CD4-positive, CD25-positive, alpha-beta regulatory T cell (primary cell): ENCODE measurements at regions not wholly inside any gene's neighbourhood (a gene's known extent, or its start where the extent isn't known, plus 50 kb on each side); places are given as distances from the start of the nearest gene placed in this dataset.

ENCODE experiments used
- ATAC-seq, 2 donors: fragments of 150-1000 bp; cut with Tn5 transposase; one replicate each; pipeline ENCODE4 v1.10.0; 2021; ENCODE audit warnings: low read depth in 2 of 2, moderate number of reproducible peaks in 2 of 2, moderate library complexity in 1 of 2
- DNase-seq, 3 donors: peaks; one replicate each; pipeline versions ENCODE4 v3.0.0 to v3.0.0-alpha.2; 2012 to 2022; ENCODE audit warnings: mixed read lengths in 1 of 3
- H3K27ac ChIP-seq: one replicate; pipeline ENCODE4 v1.7.0; 2013; ENCODE audit warnings: mild to moderate bottlenecking, low read length; ENCODE audit not compliant: insufficient read depth, poor library complexity, severe bottlenecking
- H3K27me3 ChIP-seq: one replicate; pipeline ENCODE4 v1.7.0; 2013; ENCODE audit warnings: low read length; ENCODE audit not compliant: control insufficient read depth, insufficient read depth
- H3K36me3 ChIP-seq: one replicate; pipeline ENCODE4 v1.7.0; 2013; ENCODE audit warnings: mild to moderate bottlenecking, low read length, moderate library complexity; ENCODE audit not compliant: control insufficient read depth, insufficient read depth
- H3K4me1 ChIP-seq: 2 replicates; pipeline ENCODE4 v1.7.0; 2013; ENCODE audit warnings: mild to moderate bottlenecking, low read length; ENCODE audit not compliant: insufficient read depth, control insufficient read depth, poor library complexity, severe bottlenecking
- H3K4me3 ChIP-seq: one replicate; pipeline ENCODE4 v1.7.0; 2013; ENCODE audit warnings: low read depth, mild to moderate bottlenecking, low read length, moderate library complexity
- H3K9me3 ChIP-seq, 2 experiments: 1 replicate in 1 of 2; 2 replicates in 1 of 2; pipeline ENCODE4 v1.7.0; 2013; ENCODE audit warnings: low read length in 2 of 2, mild to moderate bottlenecking in 1 of 2, moderate library complexity in 1 of 2; ENCODE audit not compliant: control insufficient read depth in 2 of 2
- H3K27ac Mint-ChIP-seq, 3 donors: one replicate each; pipeline ENCODE4 v1.8.0; 2020 to 2022; ENCODE audit warnings: mild to moderate bottlenecking in 3 of 3, mixed read lengths in 3 of 3, moderate library complexity in 2 of 3
- H3K27me3 Mint-ChIP-seq: one replicate; pipeline ENCODE4 v1.8.0; 2022; ENCODE audit warnings: mild to moderate bottlenecking, mixed read lengths
- H3K36me3 Mint-ChIP-seq: one replicate; pipeline ENCODE4 v1.8.0; 2020; ENCODE audit warnings: mixed read lengths
- H3K4me1 Mint-ChIP-seq, 4 donors: one replicate each; pipeline ENCODE4 v1.8.0; 2020 to 2022; ENCODE audit warnings: mixed read lengths in 4 of 4, mild to moderate bottlenecking in 1 of 4
- H3K4me3 Mint-ChIP-seq, 4 donors: one replicate each; pipeline ENCODE4 v1.8.0; 2020 to 2022; ENCODE audit warnings: mild to moderate bottlenecking in 4 of 4, mixed read lengths in 4 of 4, moderate library complexity in 3 of 4
- H3K9me3 Mint-ChIP-seq, 7 donors: one replicate each; pipeline ENCODE4 v1.8.0; 2020 to 2022; ENCODE audit warnings: mixed read lengths in 7 of 7, mild to moderate bottlenecking in 3 of 7, moderate library complexity in 2 of 7

DNA sequence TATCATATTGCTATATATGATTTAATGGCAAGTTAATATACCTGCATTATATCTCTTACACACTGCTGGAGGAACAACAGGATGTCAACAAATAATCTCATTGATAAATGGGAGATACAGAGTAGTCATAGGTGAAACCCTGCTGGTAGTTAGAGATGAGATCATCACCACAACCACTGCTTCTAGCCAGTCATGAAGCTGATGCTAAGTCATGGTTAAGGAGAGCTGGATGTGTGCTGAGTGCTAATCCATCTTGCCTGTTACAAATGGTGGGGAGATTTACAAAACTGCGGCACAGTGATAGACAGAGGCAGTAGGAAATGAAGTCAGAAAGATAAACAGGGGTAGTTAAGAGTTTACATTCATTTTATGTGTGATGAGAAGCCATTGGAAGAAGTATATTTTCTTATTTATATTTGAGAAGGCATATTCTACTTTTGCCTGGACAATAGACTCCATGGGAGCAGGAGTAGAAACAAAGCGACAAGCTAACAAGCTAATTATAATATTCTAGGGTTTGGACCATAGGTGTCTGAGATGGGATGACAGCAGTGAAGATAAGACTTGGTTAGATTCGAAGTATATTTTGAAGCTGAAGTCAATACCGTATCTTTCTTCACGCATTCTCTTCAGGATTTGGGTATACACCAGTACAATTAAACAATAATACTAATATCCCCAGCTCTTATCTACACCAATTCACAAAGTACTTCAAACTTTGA is 78.0 kb upstream of the TRPC4 start:
- Mint-ChIP-seq H3K36me3 (no peaks in the 10 kb centered on the region), H3K9me3 (peaks cover 0 to 18% (median 3%) of the 10 kb centered on the region in 7 donors), H3K4me3 (no peak overlapping the region), H3K27ac (no peak overlapping the region), H3K27me3 (no peaks in the 10 kb centered on the region), H3K4me1 (no peaks in the 10 kb centered on the region)
- H3K4me3 ChIP-seq: no peak overlapping the region
- no peaks in the 10 kb centered on the region for H3K27me3 ChIP-seq
- no peak overlapping the region for H3K27ac ChIP-seq
- DNase-seq (no peak), ATAC-seq (no peak)
- H3K9me3 ChIP-seq: no peaks in the 10 kb centered on the region
- no peaks in the 10 kb centered on the region for H3K4me1 ChIP-seq
- no peaks in the 10 kb centered on the region for H3K36me3 ChIP-seq

DNA sequence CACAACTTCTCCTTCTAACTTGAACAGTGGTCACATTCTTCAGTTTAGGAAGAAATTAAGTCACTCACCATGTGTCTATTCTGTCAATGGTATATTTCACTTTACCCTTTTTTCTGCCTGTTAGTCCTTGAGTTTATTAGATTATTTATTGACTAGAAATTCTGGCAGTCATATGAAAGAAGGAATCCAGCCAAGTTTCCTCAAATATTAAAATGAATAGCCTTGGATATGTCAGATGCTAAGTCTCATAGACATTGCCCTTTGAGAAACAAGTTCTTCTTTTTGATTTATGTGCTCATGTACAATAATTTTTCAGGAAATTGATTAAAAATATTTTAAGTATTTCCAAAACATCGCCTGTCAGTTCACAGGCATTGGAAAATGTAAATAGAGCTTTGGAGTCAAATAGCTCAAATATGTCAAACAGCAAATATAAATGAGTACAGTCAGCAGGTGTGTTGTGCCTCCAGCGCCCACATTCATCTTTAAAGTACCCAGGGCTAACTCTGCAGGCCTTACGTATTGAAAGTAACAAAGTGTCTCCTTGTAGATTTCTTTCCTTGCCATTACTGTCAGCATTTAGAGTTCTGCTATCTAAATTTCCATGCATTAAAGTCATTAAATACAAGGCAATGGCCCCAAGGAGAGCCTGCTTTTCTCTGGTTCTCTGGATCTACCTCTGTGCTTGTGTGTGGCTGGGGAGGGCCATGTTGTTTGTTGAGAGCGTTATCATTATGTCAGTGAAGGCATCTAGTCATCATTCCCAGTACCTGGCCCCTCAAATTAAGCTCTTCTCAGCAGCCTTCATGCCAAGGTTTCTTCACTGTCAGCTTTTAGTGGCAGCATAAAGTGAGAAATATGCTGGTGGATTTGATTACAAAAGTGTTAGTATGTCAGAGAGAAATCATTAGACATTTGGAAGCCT is 76.3 kb upstream of the TRPC4 start:
- no peaks in the 10 kb centered on the region for H3K4me1 Mint-ChIP-seq
- no peaks in the 10 kb centered on the region for H3K36me3 ChIP-seq
- no peak overlapping the region for H3K4me3 ChIP-seq
- ATAC-seq (no peak), DNase-seq (no peak)
- H3K4me3 Mint-ChIP-seq: no peak overlapping the region
- no peaks in the 10 kb centered on the region for H3K27me3 Mint-ChIP-seq
- no peaks in the 10 kb centered on the region for H3K36me3 Mint-ChIP-seq
- H3K27ac Mint-ChIP-seq: no peak overlapping the region
- peaks cover 2 to 12% (median 5%) of the 10 kb centered on the region in 7 donors for H3K9me3 Mint-ChIP-seq
- no peaks in the 10 kb centered on the region for H3K27me3 ChIP-seq
- H3K4me1 ChIP-seq: no peaks in the 10 kb centered on the region
- H3K27ac ChIP-seq: no peak overlapping the region
- no peaks in the 10 kb centered on the region for H3K9me3 ChIP-seq

DNA sequence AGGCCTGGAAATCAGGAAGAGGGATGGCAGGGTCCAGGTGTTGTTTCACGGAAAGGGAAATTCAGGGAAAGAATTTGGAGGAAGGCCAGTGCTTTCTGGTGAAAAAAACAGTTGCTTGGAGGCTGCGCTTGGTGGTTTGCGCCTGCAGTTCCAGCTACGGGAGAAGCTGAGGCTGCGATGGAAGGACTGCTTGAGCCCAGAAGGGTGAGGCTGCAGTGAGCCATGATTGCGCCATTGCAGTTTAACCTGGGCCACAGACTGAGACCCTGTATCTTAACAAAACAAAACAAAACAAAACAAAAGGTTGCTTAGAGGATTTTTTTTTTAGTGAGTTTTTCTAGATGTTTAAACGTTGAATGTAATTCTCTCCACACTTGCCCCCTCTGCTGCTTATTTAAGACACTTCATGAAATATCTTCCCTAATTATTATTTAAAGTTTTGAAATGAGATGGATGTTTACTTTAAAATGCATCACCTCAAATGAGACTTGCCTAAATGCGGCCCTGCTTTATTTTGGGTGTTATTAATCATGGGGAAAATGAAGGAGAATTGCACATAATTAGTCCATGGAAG is 75.4 kb upstream of the TRPC4 start:
- ATAC-seq: no peak
- no peak overlapping the region for H3K4me3 ChIP-seq
- Mint-ChIP-seq H3K4me3 (no peak overlapping the region), H3K27ac (no peak overlapping the region), H3K9me3 (peaks cover 2 to 10% (median 5%) of the 10 kb centered on the region in 7 donors), H3K4me1 (no peaks in the 10 kb centered on the region), H3K36me3 (no peaks in the 10 kb centered on the region), H3K27me3 (no peaks in the 10 kb centered on the region)
- H3K36me3 ChIP-seq: no peaks in the 10 kb centered on the region
- no peak for DNase-seq
- no peak overlapping the region for H3K27ac ChIP-seq
- no peaks in the 10 kb centered on the region for H3K4me1 ChIP-seq
- no peaks in the 10 kb centered on the region for H3K27me3 ChIP-seq
- no peaks in the 10 kb centered on the region for H3K9me3 ChIP-seq

DNA sequence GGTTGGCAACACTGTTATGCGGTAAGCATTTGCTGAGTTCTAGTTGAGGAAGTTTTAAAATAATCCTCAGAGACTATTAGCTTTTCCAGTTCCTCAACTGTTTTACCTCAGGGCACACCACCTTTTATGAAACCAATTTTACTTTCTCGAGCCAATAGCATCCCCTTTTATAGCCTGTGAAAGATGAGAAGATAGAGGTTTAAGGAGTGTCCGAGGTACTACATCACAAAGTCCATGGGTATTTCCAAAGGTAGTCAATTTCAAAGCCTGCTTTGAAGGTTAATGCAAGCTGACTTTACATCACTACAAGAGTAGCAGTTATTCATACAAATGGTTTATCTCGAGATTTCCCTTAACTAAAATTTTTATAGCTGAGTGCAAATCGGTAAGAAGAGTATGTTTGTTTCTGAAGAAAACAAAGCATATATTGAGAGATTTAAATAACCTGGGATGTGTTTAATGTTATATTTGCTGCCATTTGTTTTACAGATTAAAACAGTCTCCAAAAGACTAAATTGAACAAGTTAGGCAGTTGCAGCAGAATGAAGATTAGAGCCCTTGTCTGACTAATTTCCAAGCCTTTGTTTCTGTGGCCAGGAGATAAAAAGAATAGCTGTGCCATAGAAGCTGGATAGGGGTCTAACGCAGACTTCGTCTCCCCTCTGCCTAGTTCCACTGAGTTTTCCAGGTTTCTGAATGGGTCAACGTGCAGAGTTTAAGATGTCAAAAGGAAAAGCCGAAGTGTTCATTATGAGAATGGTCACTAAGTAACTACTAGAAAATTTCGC is 74.7 kb upstream of the TRPC4 start:
- Mint-ChIP-seq H3K4me1 (no peaks in the 10 kb centered on the region), H3K36me3 (no peaks in the 10 kb centered on the region), H3K27ac (no peak overlapping the region), H3K4me3 (no peak overlapping the region), H3K9me3 (peaks cover 2 to 10% (median 6%) of the 10 kb centered on the region in 7 donors), H3K27me3 (no peaks in the 10 kb centered on the region)
- Histone ChIP-seq H3K4me1 (no peaks in the 10 kb centered on the region), H3K27me3 (no peaks in the 10 kb centered on the region), H3K9me3 (no peaks in the 10 kb centered on the region), H3K4me3 (no peak overlapping the region), H3K36me3 (no peaks in the 10 kb centered on the region), H3K27ac (no peak overlapping the region)
- DNase-seq (no peak), ATAC-seq (no peak)

DNA sequence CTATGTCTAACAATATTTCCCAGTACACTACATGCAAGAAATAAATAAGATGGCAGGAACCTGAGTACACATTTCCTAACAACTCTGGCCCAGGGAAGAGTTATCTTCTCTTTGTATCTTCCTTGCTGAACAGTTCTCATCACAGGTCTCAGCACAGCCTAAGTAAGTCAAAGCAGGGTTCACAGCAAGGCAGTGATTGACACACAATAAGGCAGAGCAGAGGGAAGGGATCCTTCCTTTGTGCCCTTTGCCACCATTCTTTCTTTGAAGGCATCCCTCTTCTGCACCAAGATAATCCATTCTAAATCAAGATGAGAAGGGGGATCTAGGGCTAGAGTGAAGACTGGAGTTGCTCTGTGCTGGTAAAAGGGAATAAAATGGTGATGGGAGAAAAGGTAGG is 73.4 kb upstream of the TRPC4 start:
- no peaks in the 10 kb centered on the region for H3K4me1 Mint-ChIP-seq
- no peaks in the 10 kb centered on the region for H3K4me1 ChIP-seq

DNA sequence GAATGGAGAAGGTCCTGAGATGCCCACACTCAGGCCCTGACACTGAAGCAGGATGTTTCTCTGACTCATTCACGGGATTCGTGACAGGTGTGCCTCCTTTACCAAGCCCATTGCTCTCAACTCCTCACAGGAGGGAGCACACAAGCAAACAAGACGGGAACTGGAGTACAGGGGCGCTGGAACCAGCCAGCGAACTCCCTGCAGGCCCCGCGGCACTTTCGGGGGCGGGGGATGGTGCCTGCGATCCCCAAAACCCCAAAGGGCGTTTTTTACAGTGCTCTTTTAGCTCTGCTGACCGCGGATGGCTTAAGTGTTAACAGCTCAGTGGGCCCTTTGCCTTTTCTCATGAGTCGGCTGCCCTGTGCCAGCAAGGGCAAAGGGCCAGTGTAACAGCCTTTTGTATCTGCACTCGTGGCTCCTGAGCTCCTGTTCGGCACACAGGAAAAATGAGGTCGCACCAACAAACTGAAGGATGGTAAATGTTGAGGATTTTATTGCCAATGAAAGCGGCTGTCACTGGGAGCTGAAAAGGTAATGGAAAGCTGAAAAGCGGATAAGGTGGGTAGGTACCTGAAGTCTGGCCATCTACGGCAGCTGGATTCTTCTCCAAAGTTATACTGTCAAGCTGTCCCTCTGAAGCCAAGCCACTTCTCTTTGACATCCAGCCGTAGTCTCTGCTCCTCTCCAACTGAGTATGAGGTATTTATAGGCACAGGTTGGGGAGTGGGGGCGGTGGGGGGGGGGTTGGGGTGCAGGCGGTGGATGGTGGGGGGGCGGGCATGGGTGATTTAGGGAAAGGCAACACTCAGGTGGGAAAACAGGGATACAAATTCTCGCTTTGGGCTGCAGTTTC is 65.0 kb upstream of the TRPC4 start:
- no peaks in the 10 kb centered on the region for H3K4me1 ChIP-seq
- Mint-ChIP-seq H3K4me1 (no peaks in the 10 kb centered on the region), H3K36me3 (no peaks in the 10 kb centered on the region), H3K27me3 (no peaks in the 10 kb centered on the region), H3K9me3 (peaks cover 0 to 5% (median 1%) of the 10 kb centered on the region in 7 donors), H3K27ac (no peak overlapping the region), H3K4me3 (no peak overlapping the region)
- H3K9me3 ChIP-seq: no peaks in the 10 kb centered on the region
- H3K27ac ChIP-seq: no peak overlapping the region
- ATAC-seq (no peak), DNase-seq (no peak)
- H3K36me3 ChIP-seq: no peaks in the 10 kb centered on the region
- H3K27me3 ChIP-seq: no peaks in the 10 kb centered on the region
- no peak overlapping the region for H3K4me3 ChIP-seq

More for the DNA sequence above, 73.4 kb upstream of the TRPC4 start:
- Mint-ChIP-seq H3K36me3 (no peaks in the 10 kb centered on the region), H3K4me3 (no peak overlapping the region), H3K27ac (no peak overlapping the region), H3K27me3 (no peaks in the 10 kb centered on the region), H3K9me3 (peaks cover 0 to 8% (median 6%) of the 10 kb centered on the region in 7 donors)
- no peaks in the 10 kb centered on the region for H3K27me3 ChIP-seq
- no peaks in the 10 kb centered on the region for H3K36me3 ChIP-seq
- H3K27ac ChIP-seq: no peak overlapping the region
- DNase-seq (no peak), ATAC-seq (no peak)
- no peaks in the 10 kb centered on the region for H3K9me3 ChIP-seq
- H3K4me3 ChIP-seq: no peak overlapping the region

DNA sequence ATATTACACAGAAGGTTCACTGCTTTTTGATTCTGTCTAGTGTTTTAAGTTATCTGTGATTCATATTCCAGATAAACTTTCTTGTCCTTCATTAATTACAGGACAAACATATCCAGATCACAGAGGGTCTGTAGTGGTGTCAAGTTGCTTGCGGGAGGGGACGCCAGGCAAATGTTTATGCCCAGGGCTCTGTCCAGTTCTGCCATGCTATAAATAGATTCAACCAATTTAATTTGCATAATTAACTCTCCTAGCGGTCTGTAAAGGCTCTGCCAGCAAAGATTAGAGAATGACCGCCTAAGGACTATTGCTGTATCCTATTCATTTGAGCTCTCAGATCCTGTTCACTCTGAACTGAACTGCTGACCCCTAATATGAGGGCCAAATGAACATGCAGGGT is 59.7 kb upstream of the TRPC4 start:
- no peaks in the 10 kb centered on the region for H3K4me1 Mint-ChIP-seq
- Histone ChIP-seq H3K9me3 (no peaks in the 10 kb centered on the region), H3K4me3 (no peak overlapping the region), H3K36me3 (no peaks in the 10 kb centered on the region), H3K4me1 (no peaks in the 10 kb centered on the region), H3K27ac (no peak overlapping the region), H3K27me3 (no peaks in the 10 kb centered on the region)
- peaks cover 0 to 3% (median 0%) of the 10 kb centered on the region in 7 donors for H3K9me3 Mint-ChIP-seq
- H3K36me3 Mint-ChIP-seq: no peaks in the 10 kb centered on the region
- H3K27me3 Mint-ChIP-seq: no peaks in the 10 kb centered on the region
- no peak overlapping the region for H3K4me3 Mint-ChIP-seq
- DNase-seq (no peak), ATAC-seq (no peak)
- H3K27ac Mint-ChIP-seq: no peak overlapping the region
